H1 (cell line): ENCODE measurements at regions not wholly inside any gene's neighbourhood (a gene's known extent, or its start where the extent isn't known, plus 50 kb on each side); places are given as distances from the start of the nearest gene placed in this dataset.

Experiments used
- PHF8 ChIP-seq: fragments of 200-600 bp; sonication (generic); conservative IDR thresholded peaks from 2 replicates; pipeline ENCODE4 v1.7.1; 2012; ENCODE audit warnings: low read depth, mild to moderate bottlenecking, inconsistent platforms, low read length, moderate library complexity
- TAF7 ChIP-seq: optimal IDR thresholded peaks from 2 replicates; pipeline ENCODE3; 2011; ENCODE audit warnings: low read depth, mild to moderate bottlenecking, inconsistent platforms, low read length, moderate library complexity, borderline replicate concordance

DNA sequence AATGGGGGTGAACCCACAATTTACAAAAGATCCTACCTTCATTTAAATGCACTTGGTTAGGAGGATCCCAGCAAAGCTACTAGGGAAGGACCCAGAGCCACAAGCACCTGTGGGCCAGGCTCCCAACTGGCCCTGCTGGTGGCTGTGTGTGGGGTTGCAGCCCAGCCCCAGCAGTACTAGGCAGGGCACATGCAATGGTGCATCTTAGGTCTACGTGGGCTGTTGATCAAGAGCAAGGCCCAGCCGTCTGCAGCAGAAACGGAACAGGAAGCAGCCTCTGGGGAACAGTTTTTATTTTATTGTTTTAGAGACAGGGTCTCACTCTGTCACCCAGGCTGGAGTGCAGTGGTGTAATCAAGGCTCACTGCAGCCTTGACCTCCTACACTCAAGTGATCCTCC lies 134.1 kb upstream of the RAB4A start (continued):
- TF ChIP-seq TAF7 = no peak
- no peak for TF ChIP-seq PHF8
